ENCODE measurements at regions not wholly inside any gene's neighbourhood (a gene's known extent, or its start where the extent isn't known, plus 50 kb on each side); places are given as distances from the start of the nearest gene placed in this dataset.
"Not testable (repeated sequence)": the region's sequence is repeated elsewhere in the genome, so short reads cannot be mapped to it uniquely, and the experiment has no call there.

- TF ChIP-seq RAD21 (conservative IDR thresholded peaks at IDR 0.05); CTCF (IDR thresholded peaks at IDR 0.05; ENCODE audit: poor library complexity, severe bottlenecking); REST (IDR thresholded peaks at IDR 0.05; ENCODE audit: borderline replicate concordance); TAF1 (IDR thresholded peaks at IDR 0.05; ENCODE audit: low read depth); MXI1 (conservative IDR thresholded peaks at IDR 0.05; ENCODE audit: poor library complexity, severe bottlenecking): not testable (repeated sequence)
Measured at GRCh38 chr5:102671033-102671734, 83.9 kb upstream of the PAM start.
